RWPE1 (cell line): ENCODE measurements at regions not wholly inside any gene's neighbourhood (a gene's known extent, or its start where the extent isn't known, plus 50 kb on each side); places are given as distances from the start of the nearest gene placed in this dataset.

ENCODE experiments used
- CTCF ChIA-PET: fragments of 350-600 bp; sonication (Branson Sonifier 250); formaldehyde crosslinking; extraction: SDS; loops from one replicate; lab custom pipeline; 2021; lab: Yijun Ruan, JAX
- POLR2A ChIA-PET: fragments of 400-600 bp; formaldehyde crosslinking; extraction: SDS; loops from one replicate; lab custom pipeline; 2020; ENCODE audit warnings: antibody characterized with exemption; ENCODE audit not compliant: low non-redundant PET; lab: Yijun Ruan, JAX
- DNase-seq: peaks from one replicate; pipeline ENCODE4 v3.0.0; 2012; ENCODE audit warnings: low spot score
- H3K27ac ChIP-seq: fragments of 450-650 bp; 2 replicates; pipeline ENCODE4 v1.5.1; 2017
- CTCF ChIP-seq: fragments of 450-650 bp; conservative IDR thresholded peaks from 2 replicates; pipeline ENCODE4 v1.5.1; 2017; ENCODE audit warnings: low read depth, mild to moderate bottlenecking

DNA sequence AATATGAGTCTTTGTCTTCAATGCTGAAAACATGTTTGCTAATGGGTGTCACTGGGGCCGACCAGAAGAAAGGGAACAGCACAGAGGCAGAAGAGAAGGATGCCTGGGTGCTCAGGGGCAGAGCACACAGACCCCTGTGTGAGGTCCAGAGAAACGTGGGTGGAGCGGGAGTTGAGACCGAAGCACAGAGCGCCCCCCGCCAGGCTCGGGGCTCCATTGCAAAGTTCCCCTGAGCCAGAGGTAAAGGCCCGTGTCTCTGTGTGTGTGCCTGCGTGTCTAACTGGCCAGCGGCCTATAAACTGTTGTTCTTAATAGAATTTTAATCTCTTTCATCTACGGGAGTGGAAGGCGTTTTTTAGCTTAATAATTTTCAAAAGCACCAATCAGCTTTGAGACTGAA, 343.1 kb downstream of the TEX29 start:
- H3K27ac ChIP-seq = no peak overlapping the region
- no peak for DNase-seq
- ChIA-PET CTCF (no interaction called here), POLR2A (no interaction called here)
- TF ChIP-seq CTCF = no peak

DNA sequence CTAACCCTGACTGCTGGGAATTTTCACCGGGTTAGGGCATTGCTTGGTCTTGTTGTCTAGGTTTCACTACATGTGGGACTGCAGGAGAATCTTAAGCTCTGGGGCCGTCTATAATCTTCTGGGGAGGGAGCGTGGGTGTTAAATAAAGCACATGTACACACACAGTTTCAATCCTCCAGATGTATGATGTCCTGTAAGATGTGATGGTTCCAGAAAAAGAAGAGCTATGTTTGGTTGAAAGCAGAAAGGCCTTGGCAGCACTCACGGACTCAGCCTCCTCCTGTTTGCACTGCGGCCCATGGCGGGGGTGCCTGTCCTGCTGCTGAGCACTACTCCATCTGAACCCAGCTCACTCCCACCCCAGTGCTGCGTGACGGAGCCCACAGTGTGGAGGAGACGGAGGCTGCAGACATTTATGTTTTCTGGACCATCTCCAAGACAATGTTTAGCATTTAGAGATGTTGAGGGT, 343.5 kb downstream of the TEX29 start:
- DNase-seq = no peak
- TF ChIP-seq CTCF = no peak
- ChIA-PET POLR2A (no interaction called here), CTCF (no interaction called here)
- no peak overlapping the region for H3K27ac ChIP-seq

- no peak overlapping the region for H3K27ac ChIP-seq
- no peak for TF ChIP-seq CTCF
- CTCF ChIA-PET = no interaction called here
- no peak for DNase-seq
- POLR2A ChIA-PET = no interaction called here
These were observed 344.3 kb downstream of the TEX29 start for GRCh38 chr13:111664696-111665095.

DNA sequence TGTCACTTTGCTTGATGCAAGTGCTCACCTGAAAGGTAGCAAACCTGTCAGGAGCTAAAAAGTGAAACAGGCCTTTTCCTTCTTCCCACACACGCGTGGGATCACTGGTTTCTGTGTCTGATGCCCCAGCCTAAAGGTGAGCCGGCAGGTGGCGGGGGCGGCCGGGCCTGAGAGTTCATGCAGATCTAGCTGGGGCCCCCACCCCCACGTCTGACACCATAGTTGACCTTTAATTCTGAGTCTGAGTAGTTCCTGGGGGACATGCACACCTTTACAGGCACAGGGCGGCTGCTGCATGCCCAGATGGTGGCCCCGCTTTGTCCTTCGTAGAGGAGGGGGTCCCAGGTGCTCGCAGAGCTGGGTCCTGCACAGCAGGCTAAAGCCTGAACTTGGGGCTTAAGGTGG, 345.3 kb downstream of the TEX29 start:
- ChIA-PET POLR2A (no interaction called here), CTCF (no interaction called here)
- no peak for TF ChIP-seq CTCF
- no peak for DNase-seq
- no peak overlapping the region for H3K27ac ChIP-seq

DNA sequence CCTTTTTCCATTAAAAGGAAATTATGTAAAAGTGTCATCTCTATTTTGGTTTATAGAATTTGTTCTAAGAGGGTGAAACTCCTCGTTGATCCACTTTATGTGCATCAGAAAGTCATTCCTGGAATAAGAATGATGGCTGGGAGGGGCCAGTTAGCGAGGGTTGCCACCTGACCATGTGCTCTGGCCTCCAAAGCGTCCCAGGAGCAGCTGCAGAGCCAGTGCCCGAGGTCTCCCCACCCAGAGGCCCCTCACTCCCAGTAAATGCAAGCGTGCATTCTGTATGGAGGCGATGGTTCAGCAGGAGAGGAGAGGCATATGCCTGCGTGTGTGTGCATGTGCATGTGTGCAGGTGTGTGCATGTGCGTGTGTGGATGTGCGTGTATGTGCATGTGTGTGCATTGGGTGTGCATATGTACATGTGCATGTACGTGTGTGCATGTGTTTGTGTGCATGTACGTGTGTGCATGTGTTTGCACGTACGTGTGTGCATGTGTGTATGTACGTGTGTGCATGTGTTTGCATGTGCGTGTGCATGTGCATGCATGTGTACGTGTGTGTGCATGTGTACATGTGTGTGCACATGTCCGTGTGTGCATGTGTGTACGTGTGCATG, 345.8 kb downstream of the TEX29 start:
- TF ChIP-seq CTCF = no peak
- ChIA-PET CTCF (no interaction called here), POLR2A (no interaction called here)
- H3K27ac ChIP-seq = no peak overlapping the region
- DNase-seq = no peak

DNA sequence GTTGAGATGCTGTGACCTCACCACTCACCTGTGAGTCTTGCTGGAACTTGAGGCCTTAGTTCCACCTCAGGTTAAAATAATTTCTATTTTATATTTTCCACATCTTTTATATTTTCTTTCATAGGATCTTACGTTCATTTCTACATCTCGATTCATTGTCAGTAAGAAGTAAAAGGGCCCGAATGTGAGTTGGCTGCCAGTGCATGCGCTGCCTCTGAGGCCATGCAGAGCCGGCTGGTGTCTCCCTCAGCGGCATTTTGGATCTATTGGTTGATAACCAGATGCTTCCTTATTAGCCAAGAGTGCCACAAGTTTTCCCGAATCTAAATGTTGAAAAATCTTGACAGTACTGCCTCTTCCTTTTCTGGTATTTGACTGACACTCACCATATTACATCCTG, 347.3 kb downstream of the TEX29 start:
- no peak for DNase-seq
- no peak for TF ChIP-seq CTCF
- CTCF ChIA-PET = no interaction called here
- H3K27ac ChIP-seq = no peak overlapping the region
- POLR2A ChIA-PET = no interaction called here
